ENCODE measurements at regions not wholly inside any gene's neighbourhood (a gene's known extent, or its start where the extent isn't known, plus 50 kb on each side); places are given as distances from the start of the nearest gene placed in this dataset.

DNA sequence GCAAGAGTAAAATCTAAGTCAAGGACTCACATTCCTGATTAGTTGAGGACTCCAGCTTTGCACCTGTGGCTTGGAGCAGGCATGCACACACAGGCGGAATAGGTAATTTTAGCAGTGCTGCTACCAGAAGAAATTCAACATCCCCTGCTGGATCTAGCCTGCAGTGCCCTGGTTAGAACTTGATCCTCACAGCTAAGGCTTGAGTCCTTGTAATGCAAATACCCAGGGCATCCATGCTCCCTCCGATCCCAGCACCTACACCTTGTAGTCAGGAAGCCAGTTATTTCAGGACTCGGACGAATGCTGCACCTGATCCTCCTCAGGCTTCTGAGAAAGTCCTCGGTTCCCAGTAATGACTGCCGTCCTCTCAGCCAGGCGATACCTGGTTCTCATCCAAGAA is 309.0 kb upstream of the AMIGO2 start:
- no peak overlapping the region for H3K4me3 Mint-ChIP-seq
- TF ChIP-seq, protein P1, sequence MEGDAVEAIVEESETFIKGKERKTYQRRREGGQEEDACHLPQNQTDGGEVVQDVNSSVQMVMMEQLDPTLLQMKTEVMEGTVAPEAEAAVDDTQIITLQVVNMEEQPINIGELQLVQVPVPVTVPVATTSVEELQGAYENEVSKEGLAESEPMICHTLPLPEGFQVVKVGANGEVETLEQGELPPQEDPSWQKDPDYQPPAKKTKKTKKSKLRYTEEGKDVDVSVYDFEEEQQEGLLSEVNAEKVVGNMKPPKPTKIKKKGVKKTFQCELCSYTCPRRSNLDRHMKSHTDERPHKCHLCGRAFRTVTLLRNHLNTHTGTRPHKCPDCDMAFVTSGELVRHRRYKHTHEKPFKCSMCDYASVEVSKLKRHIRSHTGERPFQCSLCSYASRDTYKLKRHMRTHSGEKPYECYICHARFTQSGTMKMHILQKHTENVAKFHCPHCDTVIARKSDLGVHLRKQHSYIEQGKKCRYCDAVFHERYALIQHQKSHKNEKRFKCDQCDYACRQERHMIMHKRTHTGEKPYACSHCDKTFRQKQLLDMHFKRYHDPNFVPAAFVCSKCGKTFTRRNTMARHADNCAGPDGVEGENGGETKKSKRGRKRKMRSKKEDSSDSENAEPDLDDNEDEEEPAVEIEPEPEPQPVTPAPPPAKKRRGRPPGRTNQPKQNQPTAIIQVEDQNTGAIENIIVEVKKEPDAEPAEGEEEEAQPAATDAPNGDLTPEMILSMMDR (IDR thresholded peaks at IDR 0.05): no peak
- no peaks in the 10 kb centered on the region for H3K9me3 Mint-ChIP-seq
- DNase-seq: no peak
- no peak overlapping the region for H3K27ac Mint-ChIP-seq
- H3K4me1 Mint-ChIP-seq (ENCODE audit: low read depth): peaks cover 51% of the 10 kb centered on the region
- H3K27me3 Mint-ChIP-seq (ENCODE audit: insufficient read depth): no peaks in the 10 kb centered on the region
- H3K36me3 Mint-ChIP-seq (ENCODE audit: low read depth): no peaks in the 10 kb centered on the region

DNA sequence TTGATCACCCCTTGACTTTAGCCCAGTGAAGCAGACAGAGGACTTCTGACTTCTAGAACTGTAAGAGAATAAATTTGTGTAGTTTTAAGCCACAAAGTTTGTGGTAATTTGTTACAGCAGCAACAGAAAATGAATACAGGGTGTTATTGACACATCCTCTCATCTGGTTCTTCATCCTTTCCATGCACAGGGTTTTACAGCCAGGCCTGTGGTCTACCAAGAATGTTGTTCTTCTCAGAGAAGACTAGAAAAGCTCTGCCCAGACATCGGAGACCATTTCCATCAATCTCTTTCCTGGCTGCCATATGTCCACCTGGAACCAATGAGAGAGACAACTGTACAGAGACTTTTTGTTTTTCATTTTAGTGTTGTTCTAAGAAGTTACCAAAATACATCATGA is 308.2 kb upstream of the AMIGO2 start:
- Mint-ChIP-seq H3K4me3 (no peak overlapping the region), H3K36me3 (ENCODE audit: low read depth) (no peaks in the 10 kb centered on the region), H3K27ac (no peak overlapping the region), H3K27me3 (ENCODE audit: insufficient read depth) (no peaks in the 10 kb centered on the region), H3K4me1 (ENCODE audit: low read depth) (peaks cover 47% of the 10 kb centered on the region), H3K9me3 (no peaks in the 10 kb centered on the region)
- TF ChIP-seq, protein P1 (IDR thresholded peaks at IDR 0.05): no peak
- DNase-seq: no peak

DNA sequence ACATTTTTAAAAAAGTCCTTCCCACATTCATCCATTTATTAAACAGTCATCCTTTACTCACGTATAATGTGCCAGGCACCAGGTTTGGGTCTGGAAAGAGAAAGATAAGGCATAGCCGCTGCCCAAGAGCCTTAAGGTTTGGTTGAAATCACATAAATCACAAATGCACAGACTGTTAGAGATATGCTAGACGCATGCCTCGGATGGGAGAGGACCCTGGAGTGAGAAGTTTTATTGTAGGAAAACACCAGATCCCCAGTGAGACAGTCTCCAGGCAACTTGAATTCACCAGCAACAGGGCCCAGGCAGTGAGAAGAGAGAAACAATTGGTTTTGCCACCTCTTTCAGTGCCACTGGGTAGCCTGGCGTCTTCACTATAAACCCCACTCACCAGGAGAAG is 305.9 kb upstream of the AMIGO2 start:
- no peak for DNase-seq
- H3K4me3 Mint-ChIP-seq: no peak overlapping the region
- H3K27ac Mint-ChIP-seq: no peak overlapping the region
- TF ChIP-seq, protein P1 (IDR thresholded peaks at IDR 0.05): no peak
- H3K36me3 Mint-ChIP-seq (ENCODE audit: low read depth): no peaks in the 10 kb centered on the region
- H3K4me1 Mint-ChIP-seq (ENCODE audit: low read depth): peaks cover 28% of the 10 kb centered on the region
- no peaks in the 10 kb centered on the region for H3K9me3 Mint-ChIP-seq
- no peaks in the 10 kb centered on the region for H3K27me3 Mint-ChIP-seq (ENCODE audit: insufficient read depth)

DNA sequence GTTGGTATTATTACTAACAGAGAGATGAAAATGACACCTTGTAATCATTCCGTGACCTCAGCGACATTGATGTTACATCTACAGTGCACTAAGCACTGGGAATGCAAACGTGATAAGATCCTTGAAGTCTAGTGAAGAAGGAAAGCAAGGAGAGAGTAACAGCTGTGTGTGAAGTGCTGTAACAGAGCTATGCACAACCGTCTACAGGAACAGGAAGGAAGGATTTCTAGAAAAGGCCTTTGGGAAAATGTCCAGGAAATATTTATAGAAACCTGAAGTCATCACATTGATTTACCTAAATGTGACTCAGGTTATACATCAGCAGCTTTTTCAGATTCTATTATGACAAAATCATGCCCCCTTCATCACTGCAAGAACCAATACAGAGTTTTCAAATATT is 304.2 kb upstream of the AMIGO2 start:
- H3K4me3 Mint-ChIP-seq: no peak overlapping the region
- no peaks in the 10 kb centered on the region for H3K36me3 Mint-ChIP-seq (ENCODE audit: low read depth)
- H3K27me3 Mint-ChIP-seq (ENCODE audit: insufficient read depth): peaks cover 1% of the 10 kb centered on the region; the same call in 1 of the 2 replicates
- peaks cover 30% of the 10 kb centered on the region for H3K4me1 Mint-ChIP-seq (ENCODE audit: low read depth)
- DNase-seq: peak; percentile 12
- TF ChIP-seq, protein P1 (IDR thresholded peaks at IDR 0.05): no peak
- no peak overlapping the region for H3K27ac Mint-ChIP-seq
- no peaks in the 10 kb centered on the region for H3K9me3 Mint-ChIP-seq

DNA sequence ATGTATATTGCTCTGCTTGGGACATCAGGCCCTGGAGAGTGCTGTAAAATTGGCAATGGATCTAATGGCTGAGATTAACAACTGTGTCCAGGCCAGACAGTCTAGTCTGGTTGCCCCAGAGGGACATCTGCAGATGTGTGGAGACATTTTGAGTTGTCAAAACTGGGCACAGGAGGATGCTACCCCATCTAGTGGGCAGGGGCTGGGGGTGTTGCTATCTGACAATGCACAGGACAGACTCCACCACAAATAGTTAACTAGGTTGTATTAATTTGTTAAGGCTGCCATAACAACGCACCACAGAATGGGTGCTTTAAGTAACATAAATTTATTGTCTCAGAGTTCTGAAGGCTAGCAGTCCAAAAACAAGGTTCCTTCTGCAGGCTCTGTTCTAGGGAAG is 302.5 kb upstream of the AMIGO2 start:
- Mint-ChIP-seq H3K9me3 (no peaks in the 10 kb centered on the region), H3K4me3 (no peak overlapping the region), H3K27me3 (ENCODE audit: insufficient read depth) (peaks cover 1% of the 10 kb centered on the region; the same call in 1 of the 2 replicates), H3K4me1 (ENCODE audit: low read depth) (peaks cover 46% of the 10 kb centered on the region), H3K36me3 (ENCODE audit: low read depth) (no peaks in the 10 kb centered on the region), H3K27ac (no peak overlapping the region)
- TF ChIP-seq, protein P1 (IDR thresholded peaks at IDR 0.05): 0 out of 2 replicates have a peak, but pooled peaks have one; percentile 15
- DNase-seq: no peak

DNA sequence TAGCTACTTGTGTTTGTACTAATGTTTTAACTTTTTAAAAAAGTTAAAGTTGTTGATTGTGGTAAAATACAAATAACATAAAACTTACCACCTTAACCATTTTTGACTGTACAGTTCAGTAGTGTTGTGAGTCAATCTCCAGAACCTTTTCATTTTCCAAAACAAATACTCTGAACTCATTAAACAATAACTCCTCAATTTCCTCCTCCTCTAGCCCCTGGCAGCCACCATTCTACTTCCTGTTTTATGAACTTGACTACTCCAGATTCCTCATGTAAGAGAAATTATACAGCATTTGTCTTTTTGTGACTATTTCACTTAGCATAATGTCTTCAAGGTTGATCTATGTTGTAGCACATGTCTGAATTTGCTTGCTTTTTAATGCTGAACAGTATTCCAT is 299.1 kb upstream of the AMIGO2 start:
- no peaks in the 10 kb centered on the region for H3K9me3 Mint-ChIP-seq
- peak overlapping the region; percentile 50 for H3K27ac Mint-ChIP-seq
- H3K4me3 Mint-ChIP-seq: no peak overlapping the region
- H3K36me3 Mint-ChIP-seq (ENCODE audit: low read depth): no peaks in the 10 kb centered on the region
- peaks cover 36% of the 10 kb centered on the region for H3K4me1 Mint-ChIP-seq (ENCODE audit: low read depth)
- H3K27me3 Mint-ChIP-seq (ENCODE audit: insufficient read depth): peaks cover 1% of the 10 kb centered on the region
- DNase-seq: no peak
- TF ChIP-seq, protein P1 (IDR thresholded peaks at IDR 0.05): no peak
